ENCODE measurements at regions not wholly inside any gene's neighbourhood (a gene's known extent, or its start where the extent isn't known, plus 50 kb on each side); places are given as distances from the start of the nearest gene placed in this dataset.

- Histone ChIP-seq H3K27ac (ENCODE audit: low read length) (no peak overlapping the region), H3K4me3 (ENCODE audit: low read length) (no peak overlapping the region), H3K36me3 (ENCODE audit: control insufficient read depth, low read depth, low read length) (no peaks in the 10 kb centered on the region), H3K27me3 (ENCODE audit: control insufficient read depth, insufficient read depth, low read length) (no peaks in the 10 kb centered on the region), H3K4me1 (ENCODE audit: control insufficient read depth, low read depth, low read length) (peaks cover 5% of the 10 kb centered on the region), H3K9ac (ENCODE audit: low read length) (no peak overlapping the region), H3K9me3 (ENCODE audit: control insufficient read depth, low read depth, low read length) (no peaks in the 10 kb centered on the region)
These were observed 416.5 kb upstream of the TGFBR2 start for GRCh38 chr3:30189900-30190299.

GRCh38 chr3:30193625-30194044 lies 412.8 kb upstream of the TGFBR2 start:
- Histone ChIP-seq H3K36me3 (ENCODE audit: control insufficient read depth, low read depth, low read length) (no peaks in the 10 kb centered on the region), H3K4me3 (ENCODE audit: low read length) (no peak overlapping the region), H3K27ac (ENCODE audit: low read length) (no peak overlapping the region), H3K4me1 (ENCODE audit: control insufficient read depth, low read depth, low read length) (no peaks in the 10 kb centered on the region), H3K27me3 (ENCODE audit: control insufficient read depth, insufficient read depth, low read length) (no peaks in the 10 kb centered on the region), H3K9me3 (ENCODE audit: control insufficient read depth, low read depth, low read length) (no peaks in the 10 kb centered on the region), H3K9ac (ENCODE audit: low read length) (no peak overlapping the region)

DNA sequence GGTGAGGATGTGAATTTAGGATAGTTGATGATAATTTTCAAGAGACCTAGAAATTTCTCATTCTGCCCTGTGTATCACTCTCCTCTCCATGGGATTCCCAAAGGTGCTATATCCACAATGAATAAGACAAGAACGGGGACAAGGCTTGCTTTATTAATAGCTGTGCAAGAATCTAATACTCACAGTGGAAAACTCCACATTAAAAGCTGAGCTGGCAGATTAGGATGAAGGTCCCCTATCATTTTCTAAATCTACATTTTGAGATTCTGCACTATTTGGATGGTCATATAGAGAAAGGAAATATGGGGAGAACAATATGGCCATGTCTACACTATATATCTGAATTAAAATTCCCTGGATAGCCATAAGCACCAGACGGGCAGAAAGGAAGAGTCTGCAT lies 411.0 kb upstream of the TGFBR2 start:
- H3K9ac ChIP-seq (ENCODE audit: low read length): no peak overlapping the region
- H3K27me3 ChIP-seq (ENCODE audit: control insufficient read depth, insufficient read depth, low read length): no peaks in the 10 kb centered on the region
- H3K4me1 ChIP-seq (ENCODE audit: control insufficient read depth, low read depth, low read length): no peaks in the 10 kb centered on the region
- no peak overlapping the region for H3K27ac ChIP-seq (ENCODE audit: low read length)
- no peaks in the 10 kb centered on the region for H3K9me3 ChIP-seq (ENCODE audit: control insufficient read depth, low read depth, low read length)
- no peak overlapping the region for H3K4me3 ChIP-seq (ENCODE audit: low read length)
- no peaks in the 10 kb centered on the region for H3K36me3 ChIP-seq (ENCODE audit: control insufficient read depth, low read depth, low read length)

GRCh38 chr3:30198162-30198561 lies 408.2 kb upstream of the TGFBR2 start:
- no peak overlapping the region for H3K27ac ChIP-seq (ENCODE audit: low read length)
- no peak overlapping the region for H3K4me3 ChIP-seq (ENCODE audit: low read length)
- no peaks in the 10 kb centered on the region for H3K27me3 ChIP-seq (ENCODE audit: control insufficient read depth, insufficient read depth, low read length)
- H3K9ac ChIP-seq (ENCODE audit: low read length): no peak overlapping the region
- no peaks in the 10 kb centered on the region for H3K4me1 ChIP-seq (ENCODE audit: control insufficient read depth, low read depth, low read length)
- H3K36me3 ChIP-seq (ENCODE audit: control insufficient read depth, low read depth, low read length): no peaks in the 10 kb centered on the region
- H3K9me3 ChIP-seq (ENCODE audit: control insufficient read depth, low read depth, low read length): no peaks in the 10 kb centered on the region

DNA sequence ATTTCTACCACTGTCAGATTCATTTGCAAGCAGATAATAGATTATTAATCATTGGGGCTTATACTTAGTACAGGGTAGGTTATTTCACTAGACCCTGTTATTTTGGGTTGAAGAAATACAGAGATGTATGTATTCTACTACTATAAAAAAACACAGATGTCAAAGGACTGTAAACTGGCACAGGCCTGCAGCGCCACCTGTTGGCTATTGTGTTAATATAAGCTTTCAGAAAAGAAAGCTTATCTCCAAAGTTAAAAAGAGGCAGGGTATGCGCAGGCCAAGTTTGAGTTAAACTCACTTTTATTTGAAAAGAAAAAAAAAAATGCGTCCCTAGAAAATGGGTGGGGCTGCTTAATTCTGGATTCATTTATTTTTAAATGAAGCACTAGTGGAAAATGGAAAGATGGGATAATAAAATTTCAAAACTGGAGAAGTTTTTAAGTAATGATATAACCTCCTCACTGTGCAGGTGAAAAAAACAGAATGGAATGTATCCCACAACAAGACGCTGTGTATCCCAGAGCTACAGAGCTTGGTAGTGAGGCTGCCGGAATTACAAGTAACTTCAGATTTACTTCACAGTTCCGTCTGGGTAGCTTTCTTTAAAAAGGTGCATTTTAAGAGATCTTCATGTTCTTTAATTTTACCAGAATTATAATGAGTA lies 407.2 kb upstream of the TGFBR2 start:
- H3K36me3 ChIP-seq (ENCODE audit: control insufficient read depth, low read depth, low read length): no peaks in the 10 kb centered on the region
- H3K27ac ChIP-seq (ENCODE audit: low read length): no peak overlapping the region
- H3K4me1 ChIP-seq (ENCODE audit: control insufficient read depth, low read depth, low read length): no peaks in the 10 kb centered on the region
- H3K9me3 ChIP-seq (ENCODE audit: control insufficient read depth, low read depth, low read length): no peaks in the 10 kb centered on the region
- H3K27me3 ChIP-seq (ENCODE audit: control insufficient read depth, insufficient read depth, low read length): no peaks in the 10 kb centered on the region
- no peak overlapping the region for H3K4me3 ChIP-seq (ENCODE audit: low read length)
- no peak overlapping the region for H3K9ac ChIP-seq (ENCODE audit: low read length)

DNA sequence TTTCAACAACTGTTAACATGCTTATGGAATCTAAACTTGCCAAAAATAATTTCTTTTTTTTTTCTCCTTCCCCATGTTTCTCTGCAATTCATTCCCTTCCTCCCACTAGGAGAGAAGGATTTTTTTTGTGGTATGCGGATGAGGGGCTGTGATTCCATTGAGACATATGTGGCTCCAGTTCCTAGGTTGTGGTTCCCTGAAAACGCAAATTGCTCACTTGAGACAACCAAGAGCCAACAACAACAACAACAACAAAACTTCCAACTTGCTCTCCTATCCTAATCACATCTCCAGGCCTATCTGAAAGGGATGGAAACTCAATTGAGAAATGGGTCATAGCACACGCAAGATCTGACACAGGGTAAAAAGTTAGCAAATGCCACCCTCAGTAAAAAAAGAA lies 406.5 kb upstream of the TGFBR2 start:
- no peak overlapping the region for H3K9ac ChIP-seq (ENCODE audit: low read length)
- H3K36me3 ChIP-seq (ENCODE audit: control insufficient read depth, low read depth, low read length): no peaks in the 10 kb centered on the region
- H3K4me1 ChIP-seq (ENCODE audit: control insufficient read depth, low read depth, low read length): no peaks in the 10 kb centered on the region
- no peaks in the 10 kb centered on the region for H3K9me3 ChIP-seq (ENCODE audit: control insufficient read depth, low read depth, low read length)
- no peaks in the 10 kb centered on the region for H3K27me3 ChIP-seq (ENCODE audit: control insufficient read depth, insufficient read depth, low read length)
- H3K27ac ChIP-seq (ENCODE audit: low read length): no peak overlapping the region
- H3K4me3 ChIP-seq (ENCODE audit: low read length): no peak overlapping the region

DNA sequence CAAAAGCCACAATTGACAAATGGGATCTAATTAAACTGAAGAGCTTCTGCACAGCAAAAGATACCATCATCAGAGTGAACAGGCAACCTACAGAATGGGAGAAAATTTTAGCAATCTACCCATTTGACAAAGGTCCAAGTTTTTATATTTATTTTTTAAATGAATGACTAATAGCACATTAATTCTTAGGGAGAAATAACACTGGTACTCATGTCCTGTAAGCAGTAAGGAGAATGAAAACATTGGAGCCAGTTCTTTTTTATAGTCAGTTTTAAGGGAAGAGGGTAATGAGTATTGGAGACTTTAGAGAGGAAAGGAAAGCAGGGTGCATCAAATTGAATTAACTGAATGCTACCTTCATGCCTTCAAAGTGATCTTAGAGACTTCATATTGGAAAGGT lies 404.7 kb upstream of the TGFBR2 start:
- H3K27ac ChIP-seq (ENCODE audit: low read length): no peak overlapping the region
- H3K4me1 ChIP-seq (ENCODE audit: control insufficient read depth, low read depth, low read length): no peaks in the 10 kb centered on the region
- no peaks in the 10 kb centered on the region for H3K9me3 ChIP-seq (ENCODE audit: control insufficient read depth, low read depth, low read length)
- H3K36me3 ChIP-seq (ENCODE audit: control insufficient read depth, low read depth, low read length): no peaks in the 10 kb centered on the region
- no peaks in the 10 kb centered on the region for H3K27me3 ChIP-seq (ENCODE audit: control insufficient read depth, insufficient read depth, low read length)
- no peak overlapping the region for H3K4me3 ChIP-seq (ENCODE audit: low read length)
- no peak overlapping the region for H3K9ac ChIP-seq (ENCODE audit: low read length)

DNA sequence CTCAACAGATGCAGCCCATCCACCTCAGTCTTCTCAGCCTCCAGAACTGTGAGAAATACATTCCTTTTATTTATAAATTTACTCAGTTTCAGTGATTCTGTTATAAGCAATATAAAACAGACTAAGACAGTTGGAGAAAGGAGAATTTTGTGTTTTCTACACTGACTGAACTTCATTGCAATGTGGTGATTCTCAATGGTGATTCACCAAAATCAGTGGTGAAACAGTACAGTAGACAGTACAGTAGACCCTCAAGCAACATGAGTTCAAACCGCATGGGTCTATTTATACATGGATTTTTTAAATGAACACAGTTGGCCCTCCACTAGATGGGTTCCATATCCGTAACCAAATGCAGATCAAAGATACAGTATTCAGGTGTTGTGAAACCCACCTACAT lies 403.1 kb upstream of the TGFBR2 start:
- H3K4me3 ChIP-seq (ENCODE audit: low read length): no peak overlapping the region
- H3K27me3 ChIP-seq (ENCODE audit: control insufficient read depth, insufficient read depth, low read length): no peaks in the 10 kb centered on the region
- H3K9ac ChIP-seq (ENCODE audit: low read length): no peak overlapping the region
- no peaks in the 10 kb centered on the region for H3K36me3 ChIP-seq (ENCODE audit: control insufficient read depth, low read depth, low read length)
- no peak overlapping the region for H3K27ac ChIP-seq (ENCODE audit: low read length)
- H3K4me1 ChIP-seq (ENCODE audit: control insufficient read depth, low read depth, low read length): no peaks in the 10 kb centered on the region
- H3K9me3 ChIP-seq (ENCODE audit: control insufficient read depth, low read depth, low read length): no peaks in the 10 kb centered on the region

DNA sequence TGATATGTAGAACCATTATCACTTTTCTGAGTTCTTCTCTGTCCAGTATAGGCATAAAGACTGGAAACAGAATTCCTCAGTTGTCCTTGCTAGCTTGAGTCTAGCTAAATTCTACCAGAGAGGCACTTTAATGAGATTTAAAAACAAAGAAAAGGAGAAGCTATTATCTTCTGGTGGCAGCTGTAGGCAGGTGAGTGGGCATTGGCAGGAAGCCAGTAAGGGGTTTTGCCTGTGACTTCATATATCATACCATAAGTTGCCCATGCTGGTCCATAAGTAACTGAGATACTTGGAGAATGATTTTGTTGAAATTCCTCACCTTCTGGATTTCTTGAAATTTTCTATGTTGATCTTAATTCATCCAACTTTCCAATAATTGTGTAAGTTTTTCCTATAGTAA lies 402.3 kb upstream of the TGFBR2 start:
- Histone ChIP-seq H3K9ac (ENCODE audit: low read length) (no peak overlapping the region), H3K27me3 (ENCODE audit: control insufficient read depth, insufficient read depth, low read length) (no peaks in the 10 kb centered on the region), H3K36me3 (ENCODE audit: control insufficient read depth, low read depth, low read length) (no peaks in the 10 kb centered on the region), H3K4me1 (ENCODE audit: control insufficient read depth, low read depth, low read length) (no peaks in the 10 kb centered on the region), H3K27ac (ENCODE audit: low read length) (no peak overlapping the region), H3K4me3 (ENCODE audit: low read length) (no peak overlapping the region), H3K9me3 (ENCODE audit: control insufficient read depth, low read depth, low read length) (no peaks in the 10 kb centered on the region)

DNA sequence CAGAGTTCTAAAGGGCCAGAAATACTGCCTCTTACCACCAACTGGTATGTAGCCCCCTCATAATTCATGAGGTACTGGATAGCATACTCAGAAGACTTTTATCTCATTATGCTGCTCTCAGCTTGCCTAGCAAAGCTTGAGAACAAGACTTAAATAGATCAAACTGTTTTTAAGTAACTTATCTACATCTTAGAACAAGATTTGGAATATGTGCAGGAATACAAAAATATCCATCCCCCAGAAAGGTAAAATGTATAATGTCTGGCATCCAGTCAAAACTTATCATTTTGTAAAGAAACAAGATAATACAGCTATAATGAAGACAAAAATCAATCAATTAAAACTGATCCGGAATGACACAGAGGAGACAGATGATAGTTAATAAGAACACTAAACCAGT lies 400.4 kb upstream of the TGFBR2 start:
- Histone ChIP-seq H3K4me1 (ENCODE audit: control insufficient read depth, low read depth, low read length) (no peaks in the 10 kb centered on the region), H3K27ac (ENCODE audit: low read length) (no peak overlapping the region), H3K4me3 (ENCODE audit: low read length) (no peak overlapping the region), H3K27me3 (ENCODE audit: control insufficient read depth, insufficient read depth, low read length) (no peaks in the 10 kb centered on the region), H3K36me3 (ENCODE audit: control insufficient read depth, low read depth, low read length) (no peaks in the 10 kb centered on the region), H3K9ac (ENCODE audit: low read length) (no peak overlapping the region), H3K9me3 (ENCODE audit: control insufficient read depth, low read depth, low read length) (no peaks in the 10 kb centered on the region)

- no peaks in the 10 kb centered on the region for H3K9me3 ChIP-seq (ENCODE audit: control insufficient read depth, low read depth, low read length)
- no peak overlapping the region for H3K4me3 ChIP-seq (ENCODE audit: low read length)
These were observed 384.8 kb upstream of the TGFBR2 start for GRCh38 chr3:30221619-30222018.

DNA sequence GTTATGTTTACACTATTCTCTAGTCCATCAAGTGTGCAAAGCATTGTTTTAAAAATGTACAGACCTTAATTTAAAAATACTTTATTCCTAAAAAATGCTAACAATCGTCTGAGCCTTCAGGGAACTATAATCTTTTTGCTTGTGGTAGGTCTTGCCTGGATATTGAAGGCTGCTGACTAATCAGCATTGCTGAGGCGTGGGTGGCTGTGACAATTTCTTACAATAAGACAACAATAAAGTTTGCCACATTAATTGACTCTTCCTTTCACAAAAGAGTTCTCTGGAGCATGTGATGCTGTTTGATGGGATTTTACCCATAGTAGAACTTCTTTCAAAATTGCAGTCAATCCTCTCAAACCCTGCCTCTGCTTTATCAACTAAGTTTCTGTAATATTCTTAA lies 384.0 kb upstream of the TGFBR2 start:
- H3K27me3 ChIP-seq (ENCODE audit: control insufficient read depth, insufficient read depth, low read length): no peaks in the 10 kb centered on the region
- no peaks in the 10 kb centered on the region for H3K36me3 ChIP-seq (ENCODE audit: control insufficient read depth, low read depth, low read length)
- H3K27ac ChIP-seq (ENCODE audit: low read length): no peak overlapping the region
- no peak overlapping the region for H3K9ac ChIP-seq (ENCODE audit: low read length)
- H3K4me3 ChIP-seq (ENCODE audit: low read length): no peak overlapping the region
- no peaks in the 10 kb centered on the region for H3K4me1 ChIP-seq (ENCODE audit: control insufficient read depth, low read depth, low read length)
- H3K9me3 ChIP-seq (ENCODE audit: control insufficient read depth, low read depth, low read length): no peaks in the 10 kb centered on the region

More at GRCh38 chr3:30221619-30222018, 384.8 kb upstream of the TGFBR2 start:
- Histone ChIP-seq H3K4me1 (ENCODE audit: control insufficient read depth, low read depth, low read length) (no peaks in the 10 kb centered on the region), H3K36me3 (ENCODE audit: control insufficient read depth, low read depth, low read length) (no peaks in the 10 kb centered on the region), H3K27me3 (ENCODE audit: control insufficient read depth, insufficient read depth, low read length) (no peaks in the 10 kb centered on the region), H3K9ac (ENCODE audit: low read length) (no peak overlapping the region), H3K27ac (ENCODE audit: low read length) (no peak overlapping the region)

Measured in iPS-18a (cell line).